HG02571 (cell line): ENCODE measurements at regions not wholly inside any gene's neighbourhood (a gene's known extent, or its start where the extent isn't known, plus 50 kb on each side); places are given as distances from the start of the nearest gene placed in this dataset.
A peak's percentile ranks its signal among the peaks of the same experiment; 100 is the strongest.
"Not testable (repeated sequence)": the region's sequence is repeated elsewhere in the genome, so short reads cannot be mapped to it uniquely, and the experiment has no call there.

Source experiments
- ATAC-seq: cut with Tn5 transposase; IDR thresholded peaks from one replicate; pipeline ENCODE4 v1.9.1; 2021; ENCODE audit warnings: mild to moderate bottlenecking, moderate library complexity; ENCODE audit not compliant: unreplicated experiment

GRCh38 chr3:140752499-140752898, 74.6 kb downstream of the TRIM42 start:
- no peak for ATAC-seq

GRCh38 chr3:140753865-140754754, 76.2 kb downstream of the TRIM42 start:
- peak; percentile 57 for ATAC-seq

DNA sequence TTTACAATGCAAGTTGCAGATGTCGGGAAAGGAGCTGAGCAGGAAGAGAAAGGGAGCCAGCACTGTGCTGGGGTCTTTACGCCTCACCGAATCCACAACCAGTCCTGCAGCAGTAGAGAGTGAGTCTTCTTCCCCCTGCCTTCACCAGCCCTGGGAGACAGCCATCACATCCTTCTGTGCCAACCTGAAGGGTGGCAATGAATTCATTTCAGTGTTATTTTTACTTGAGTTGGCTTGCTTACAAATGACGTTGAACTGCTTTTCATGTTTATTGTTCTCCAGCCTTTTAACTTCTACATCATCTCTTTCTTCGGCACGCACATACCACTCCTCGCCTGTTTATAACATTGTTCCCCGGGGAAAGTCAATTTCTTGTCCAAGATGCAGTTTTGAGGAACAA, 77.1 kb downstream of the TRIM42 start:
- ATAC-seq: no peak

GRCh38 chr3:140756240-140757016, 78.6 kb downstream of the TRIM42 start:
- ATAC-seq: peak; percentile 66

DNA sequence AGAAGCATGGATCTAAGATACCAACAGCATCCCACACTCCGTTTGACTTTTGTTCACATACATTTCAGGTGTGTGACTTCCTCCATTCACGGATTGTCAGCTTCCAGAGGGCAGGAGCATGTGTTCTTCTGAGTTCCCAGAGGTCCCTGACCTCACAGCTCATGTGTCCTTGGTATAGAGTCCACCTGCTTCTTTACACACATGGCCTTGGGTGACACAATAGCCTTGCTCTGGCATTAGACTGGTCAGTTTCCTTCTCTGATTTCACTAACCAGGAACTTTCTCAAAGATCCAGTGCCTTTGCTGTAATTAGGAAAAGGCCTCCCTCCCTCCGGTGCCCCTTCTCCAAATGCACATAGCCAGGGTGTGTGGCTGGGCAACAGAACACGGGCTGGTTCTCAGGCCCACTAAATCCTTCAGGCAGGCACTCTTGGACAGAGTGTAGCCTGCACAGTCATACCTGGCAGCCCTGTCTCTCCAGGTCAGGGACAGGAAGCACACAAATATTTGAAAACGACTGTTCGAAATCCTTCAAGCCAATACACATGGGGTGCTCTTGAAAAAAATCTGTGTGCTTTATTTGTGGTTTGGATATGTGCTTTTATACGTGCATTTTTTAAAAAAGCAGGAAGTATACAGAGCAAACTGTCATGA, 81.1 kb downstream of the TRIM42 start:
- ATAC-seq: no peak

GRCh38 chr3:140760324-140761075, 82.6 kb downstream of the TRIM42 start:
- ATAC-seq: no peak

- no peak for ATAC-seq
These were observed 83.3 kb downstream of the TRIM42 start for GRCh38 chr3:140761076-140761639.

GRCh38 chr3:140762746-140763145, 84.9 kb downstream of the TRIM42 start:
- no peak for ATAC-seq

DNA sequence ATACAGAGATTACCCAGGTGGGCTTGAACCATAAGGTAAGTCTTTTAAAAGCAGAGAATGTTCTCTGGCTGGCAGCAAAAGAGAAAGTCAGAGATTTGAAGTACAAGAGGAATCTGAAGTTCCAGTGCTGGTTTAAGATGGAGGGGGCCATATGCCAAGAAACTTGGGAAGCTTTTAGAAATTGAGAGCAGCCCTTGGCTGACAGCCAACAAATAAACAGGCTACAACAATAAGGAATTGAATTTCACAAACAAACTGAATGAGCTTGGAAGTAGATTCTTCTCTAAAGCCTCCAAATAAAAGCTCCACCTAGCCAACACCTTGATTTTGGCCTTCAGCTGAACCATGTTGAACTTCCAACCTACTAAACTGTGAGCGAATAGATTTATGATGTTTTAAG, 85.7 kb downstream of the TRIM42 start:
- ATAC-seq: no peak

GRCh38 chr3:140765246-140765645, 87.4 kb downstream of the TRIM42 start:
- no peak for ATAC-seq

GRCh38 chr3:140766465-140766864, 88.6 kb downstream of the TRIM42 start:
- no peak for ATAC-seq

GRCh38 chr3:140767566-140767965, 89.7 kb downstream of the TRIM42 start:
- ATAC-seq: no peak

DNA sequence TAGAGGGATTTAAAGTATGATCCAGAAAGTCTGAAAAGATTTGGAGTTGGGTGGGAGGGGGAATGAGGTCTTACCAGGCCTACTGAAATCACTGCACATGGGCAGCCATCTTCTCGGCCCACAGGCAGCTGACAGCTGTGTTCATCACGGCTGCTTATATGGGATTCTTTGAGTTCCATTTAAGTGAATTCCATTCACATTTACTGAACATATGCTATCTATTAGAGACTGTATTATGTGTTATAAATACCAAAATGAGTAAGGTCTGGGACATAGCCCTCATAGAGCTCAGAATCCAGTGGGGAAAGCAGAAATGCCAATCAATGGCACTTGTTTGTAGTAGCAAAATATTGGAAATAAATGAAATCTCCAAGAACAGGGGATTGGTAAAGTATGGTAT, 91.1 kb downstream of the TRIM42 start:
- no peak for ATAC-seq

DNA sequence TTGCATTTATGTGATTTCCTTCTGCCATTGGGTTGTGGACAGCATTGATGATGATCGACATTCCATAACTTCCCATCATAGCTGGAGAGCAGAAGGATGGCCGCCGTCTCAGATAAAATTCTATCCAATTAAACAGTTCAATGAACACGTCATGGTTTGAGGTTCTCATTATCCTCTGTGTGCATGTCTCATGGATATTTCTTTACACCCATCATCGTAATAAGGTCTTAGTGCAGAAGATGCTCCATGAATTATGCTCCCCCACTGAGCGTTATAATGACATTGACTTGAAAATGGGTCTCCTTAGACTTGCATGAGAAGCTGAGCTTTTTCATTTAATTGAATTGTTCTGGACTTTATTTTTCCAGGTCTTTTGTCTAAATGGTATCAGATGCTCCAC, 92.1 kb downstream of the TRIM42 start:
- no peak for ATAC-seq

DNA sequence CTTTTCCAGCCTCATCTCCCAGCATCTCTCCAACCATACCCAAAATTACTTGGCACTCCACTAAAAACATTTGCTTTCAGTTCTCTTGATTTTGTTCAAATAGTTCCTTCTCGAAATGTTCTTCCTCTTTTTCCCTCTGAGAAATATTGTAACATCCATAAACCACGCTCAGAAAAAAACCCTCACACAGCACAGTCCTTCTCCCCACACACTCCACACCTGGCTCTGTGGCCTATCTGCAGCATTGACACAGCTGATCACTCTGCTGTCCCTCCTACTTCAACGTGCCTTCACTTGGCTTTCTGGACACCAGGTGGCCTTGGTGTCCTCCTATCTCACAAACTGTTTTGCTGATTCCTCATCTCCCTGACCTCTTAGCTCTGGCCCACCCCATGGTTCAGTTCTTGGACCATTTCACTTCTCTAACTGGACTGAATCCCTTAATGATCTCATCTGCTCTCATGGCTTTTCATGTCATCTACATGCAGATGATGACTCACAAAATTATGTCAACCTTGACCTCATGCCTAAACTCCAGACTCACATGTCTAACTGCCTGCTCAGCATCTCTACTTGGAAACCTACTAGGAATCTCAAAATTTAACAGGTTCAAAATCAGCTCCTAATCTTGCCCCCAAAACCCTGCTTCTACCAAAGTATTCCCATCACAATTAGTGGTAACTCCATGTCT, 93.3 kb downstream of the TRIM42 start:
- no peak for ATAC-seq

DNA sequence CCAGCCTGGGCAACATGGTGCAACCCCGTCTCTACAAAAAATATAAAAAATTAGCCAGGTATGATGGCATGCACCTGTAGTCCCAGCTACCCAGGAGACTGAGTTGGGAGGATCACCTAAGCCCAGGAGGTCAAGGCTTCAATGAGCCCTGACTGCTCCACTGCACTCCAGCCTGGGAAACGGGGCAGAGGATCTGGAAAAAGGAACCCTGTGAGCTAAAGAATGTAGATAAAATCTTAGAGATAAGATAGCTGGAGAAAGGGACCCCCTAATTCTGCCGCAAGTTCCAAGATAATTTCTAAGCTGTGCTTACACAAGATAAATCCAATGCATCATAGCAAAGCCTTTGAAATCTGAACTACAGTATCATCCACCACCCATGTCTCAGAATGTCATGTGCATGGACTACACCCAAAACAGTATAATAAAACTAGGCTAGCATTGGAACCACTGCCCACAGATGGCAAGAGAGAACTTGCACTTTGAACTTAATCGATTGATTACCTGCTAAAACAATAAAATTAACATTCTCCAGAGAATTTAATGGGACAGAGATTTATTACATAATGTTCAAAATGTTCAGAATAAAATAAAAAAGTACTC, 99.9 kb downstream of the TRIM42 start:
- no peak for ATAC-seq

GRCh38 chr3:140791368-140791767, 113.5 kb downstream of the TRIM42 start:
- no peak for ATAC-seq

DNA sequence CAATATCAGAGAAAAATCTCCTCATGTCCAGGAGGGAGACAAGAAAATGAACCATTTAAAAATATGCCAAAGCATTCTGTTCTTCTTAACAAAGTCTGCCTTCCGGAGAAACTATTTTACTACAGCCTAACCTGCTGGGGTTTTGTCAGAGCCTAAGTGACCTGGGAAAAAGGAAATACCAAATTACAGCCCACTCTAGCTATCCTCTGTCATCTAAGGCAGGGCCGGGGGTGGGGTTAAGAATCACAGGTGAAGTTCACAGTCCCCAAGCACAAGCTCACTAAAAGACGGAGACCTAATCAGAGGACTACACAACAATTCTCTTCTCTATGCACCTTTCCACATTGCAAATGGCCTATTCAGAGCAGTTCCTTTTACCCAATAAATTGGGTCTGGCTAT, 116.6 kb downstream of the TRIM42 start:
- no peak for ATAC-seq

GRCh38 chr3:140802898-140803297, 125.0 kb downstream of the TRIM42 start:
- not testable (repeated sequence) for ATAC-seq

DNA sequence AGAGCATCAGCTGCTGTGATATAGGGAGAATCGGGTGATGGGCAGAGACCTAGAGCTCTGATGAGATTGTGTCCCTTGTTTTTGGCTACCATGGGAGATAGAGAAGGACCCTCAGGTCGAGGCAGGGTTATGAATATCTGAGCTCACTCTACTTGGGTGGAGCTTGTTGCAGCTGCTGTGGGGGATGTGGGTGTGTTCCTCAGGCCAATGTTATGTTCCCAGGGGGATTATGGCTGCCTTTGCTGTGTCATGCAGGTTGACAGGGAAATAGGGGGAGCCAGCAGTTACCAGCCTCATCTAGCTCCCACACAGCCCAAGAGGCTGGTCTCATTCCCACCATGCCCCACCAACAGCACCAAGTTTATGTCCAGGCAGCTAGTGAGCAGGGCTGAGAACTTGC, 131.5 kb downstream of the TRIM42 start:
- ATAC-seq: no peak
